HL-60 (cell line): ENCODE measurements at regions not wholly inside any gene's neighbourhood (a gene's known extent, or its start where the extent isn't known, plus 50 kb on each side); places are given as distances from the start of the nearest gene placed in this dataset.

Experiments
- DNase-seq, 2 experiments: peaks; one replicate each; pipeline ENCODE4 v3.0.0-alpha.2; 2010 to 2020; ENCODE audit warnings: low read depth in 1 of 2, low spot score in 1 of 2
- H3K27ac ChIP-seq: fragments of 250-450 bp; sonication (Bioruptor Pico); replicated peaks from 2 replicates; pipeline ENCODE4 v1.5.1; 2020; ENCODE audit warnings: mild to moderate bottlenecking, moderate library complexity
- H3K27me3 ChIP-seq: fragments of 250-450 bp; sonication (Bioruptor Pico); 2 replicates; pipeline ENCODE4 v1.5.1; 2021; ENCODE audit warnings: mild to moderate bottlenecking, moderate library complexity; ENCODE audit not compliant: insufficient read depth, poor library complexity, severe bottlenecking
- H3K4me3 ChIP-seq: replicated peaks from 2 replicates; pipeline ENCODE4 v1.5.1; 2011; ENCODE audit warnings: mild to moderate bottlenecking, control low read depth, low read length; ENCODE audit not compliant: insufficient read depth
- CTCF ChIP-seq: IDR thresholded peaks from one replicate; pipeline ENCODE4 v1.5.1; 2011; ENCODE audit warnings: low read length, control low read depth, inconsistent platforms; ENCODE audit not compliant: insufficient read depth
- GABPA ChIP-seq: IDR thresholded peaks from 2 replicates; pipeline ENCODE4 v1.6.1; 2012; ENCODE audit warnings: low read depth
- POLR2AphosphoS5 ChIP-seq: IDR thresholded peaks from 2 replicates; pipeline ENCODE4 v1.6.1; 2012; ENCODE audit warnings: low read depth
- REST ChIP-seq: IDR thresholded peaks from 2 replicates; pipeline ENCODE4 v1.6.1; 2012; ENCODE audit warnings: low read depth; ENCODE audit not compliant: insufficient replicate concordance
- SPI1 ChIP-seq: IDR thresholded peaks from 2 replicates; pipeline ENCODE4 v1.6.1; 2012; ENCODE audit warnings: low read depth, mild to moderate bottlenecking, borderline replicate concordance

- Histone ChIP-seq H3K27ac (no peak overlapping the region), H3K27me3 (peaks cover 6% of the 10 kb centered on the region), H3K4me3 (no peak overlapping the region)
- TF ChIP-seq SPI1 = no peak
- TF ChIP-seq CTCF = no peak
- TF ChIP-seq GABPA = no peak
- no peak for TF ChIP-seq REST
- TF ChIP-seq POLR2AphosphoS5 = no peak
- no peak for DNase-seq
These were observed 145.7 kb upstream of the NECTIN1 start for GRCh38 chr11:119874660-119875238.

- Histone ChIP-seq H3K4me3 (no peak overlapping the region), H3K27ac (no peak overlapping the region), H3K27me3 (peaks cover 6% of the 10 kb centered on the region)
- TF ChIP-seq POLR2AphosphoS5 (no peak), GABPA (no peak), SPI1 (no peak), REST (no peak), CTCF (no peak)
- no peak for DNase-seq
These were observed 144.9 kb upstream of the NECTIN1 start for GRCh38 chr11:119873761-119874421.

GRCh38 chr11:119872611-119873310 is 143.8 kb upstream of the NECTIN1 start:
- no peak for TF ChIP-seq GABPA
- no peak for TF ChIP-seq CTCF
- TF ChIP-seq SPI1 = no peak
- TF ChIP-seq POLR2AphosphoS5 = no peak
- no peak for TF ChIP-seq REST

More at GRCh38 chr11:119872611-119873310, 143.8 kb upstream of the NECTIN1 start:
- H3K27me3 ChIP-seq = peaks cover 6% of the 10 kb centered on the region
- H3K27ac ChIP-seq = no peak overlapping the region
- H3K4me3 ChIP-seq = no peak overlapping the region
- no peak for DNase-seq
